HL-60 (cell line): ENCODE measurements at regions not wholly inside any gene's neighbourhood (a gene's known extent, or its start where the extent isn't known, plus 50 kb on each side); places are given as distances from the start of the nearest gene placed in this dataset.

Experiments used
- DNase-seq, 2 experiments: peaks; one replicate each; pipeline ENCODE4 v3.0.0-alpha.2; 2010 to 2020; ENCODE audit warnings: low read depth in 1 of 2, low spot score in 1 of 2
- H3K27ac ChIP-seq: fragments of 250-450 bp; sonication (Bioruptor Pico); replicated peaks from 2 replicates; pipeline ENCODE4 v1.5.1; 2020; ENCODE audit warnings: mild to moderate bottlenecking, moderate library complexity
- H3K27me3 ChIP-seq: fragments of 250-450 bp; sonication (Bioruptor Pico); 2 replicates; pipeline ENCODE4 v1.5.1; 2021; ENCODE audit warnings: mild to moderate bottlenecking, moderate library complexity; ENCODE audit not compliant: insufficient read depth, poor library complexity, severe bottlenecking
- H3K4me3 ChIP-seq: replicated peaks from 2 replicates; pipeline ENCODE4 v1.5.1; 2011; ENCODE audit warnings: mild to moderate bottlenecking, control low read depth, low read length; ENCODE audit not compliant: insufficient read depth
- GABPA ChIP-seq: IDR thresholded peaks from 2 replicates; pipeline ENCODE4 v1.6.1; 2012; ENCODE audit warnings: low read depth
- POLR2AphosphoS5 ChIP-seq: IDR thresholded peaks from 2 replicates; pipeline ENCODE4 v1.6.1; 2012; ENCODE audit warnings: low read depth
- REST ChIP-seq: IDR thresholded peaks from 2 replicates; pipeline ENCODE4 v1.6.1; 2012; ENCODE audit warnings: low read depth; ENCODE audit not compliant: insufficient replicate concordance
- SPI1 ChIP-seq: IDR thresholded peaks from 2 replicates; pipeline ENCODE4 v1.6.1; 2012; ENCODE audit warnings: low read depth, mild to moderate bottlenecking, borderline replicate concordance
- TF ChIP-seq, protein P1 (sequence below): IDR thresholded peaks from one replicate; pipeline ENCODE4 v1.5.1; 2011; ENCODE audit warnings: low read length, control low read depth, inconsistent platforms; ENCODE audit not compliant: insufficient read depth

DNA sequence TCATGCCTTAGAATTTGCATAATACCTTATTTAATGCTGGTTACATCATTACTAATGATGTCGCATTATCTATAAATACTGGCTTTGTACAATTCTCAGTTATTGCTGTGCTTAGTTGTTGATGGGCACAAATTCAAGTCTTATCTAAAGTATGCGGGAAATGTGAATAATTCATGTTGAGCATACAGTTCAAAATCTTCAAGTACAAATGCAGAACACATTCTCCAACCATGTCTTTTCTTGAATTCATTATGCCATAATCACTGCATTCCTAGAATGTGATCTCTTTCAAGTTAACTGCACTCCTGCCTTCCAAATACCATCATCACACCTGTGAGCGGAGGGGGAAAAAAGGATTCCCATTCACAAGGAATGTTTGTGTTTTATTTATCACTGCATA is 337.0 kb downstream of the MBD2 start:
- Histone ChIP-seq H3K4me3 (no peak overlapping the region), H3K27me3 (no peaks in the 10 kb centered on the region), H3K27ac (no peak overlapping the region)
- TF ChIP-seq, protein P1, sequence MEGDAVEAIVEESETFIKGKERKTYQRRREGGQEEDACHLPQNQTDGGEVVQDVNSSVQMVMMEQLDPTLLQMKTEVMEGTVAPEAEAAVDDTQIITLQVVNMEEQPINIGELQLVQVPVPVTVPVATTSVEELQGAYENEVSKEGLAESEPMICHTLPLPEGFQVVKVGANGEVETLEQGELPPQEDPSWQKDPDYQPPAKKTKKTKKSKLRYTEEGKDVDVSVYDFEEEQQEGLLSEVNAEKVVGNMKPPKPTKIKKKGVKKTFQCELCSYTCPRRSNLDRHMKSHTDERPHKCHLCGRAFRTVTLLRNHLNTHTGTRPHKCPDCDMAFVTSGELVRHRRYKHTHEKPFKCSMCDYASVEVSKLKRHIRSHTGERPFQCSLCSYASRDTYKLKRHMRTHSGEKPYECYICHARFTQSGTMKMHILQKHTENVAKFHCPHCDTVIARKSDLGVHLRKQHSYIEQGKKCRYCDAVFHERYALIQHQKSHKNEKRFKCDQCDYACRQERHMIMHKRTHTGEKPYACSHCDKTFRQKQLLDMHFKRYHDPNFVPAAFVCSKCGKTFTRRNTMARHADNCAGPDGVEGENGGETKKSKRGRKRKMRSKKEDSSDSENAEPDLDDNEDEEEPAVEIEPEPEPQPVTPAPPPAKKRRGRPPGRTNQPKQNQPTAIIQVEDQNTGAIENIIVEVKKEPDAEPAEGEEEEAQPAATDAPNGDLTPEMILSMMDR = no peak
- TF ChIP-seq POLR2AphosphoS5 = no peak
- TF ChIP-seq SPI1 = no peak
- TF ChIP-seq REST = no peak
- TF ChIP-seq GABPA = no peak
- DNase-seq = no peak

- Histone ChIP-seq H3K4me3 (no peak overlapping the region), H3K27me3 (no peaks in the 10 kb centered on the region), H3K27ac (no peak overlapping the region)
- TF ChIP-seq POLR2AphosphoS5 (no peak), REST (no peak), SPI1 (no peak), GABPA (no peak)
- TF ChIP-seq, protein P1 = no peak
- no peak for DNase-seq
These were observed 338.4 kb downstream of the MBD2 start for GRCh38 chr18:53886058-53886457.

GRCh38 chr18:53883771-53884170 is 340.7 kb downstream of the MBD2 start:
- H3K27ac ChIP-seq = no peak overlapping the region
- TF ChIP-seq, protein P1 = no peak
- TF ChIP-seq GABPA (no peak), POLR2AphosphoS5 (no peak), SPI1 (no peak), REST (no peak)
- no peaks in the 10 kb centered on the region for H3K27me3 ChIP-seq
- H3K4me3 ChIP-seq = no peak overlapping the region
- no peak for DNase-seq
